ENCODE measurements at regions not wholly inside any gene's neighbourhood (a gene's known extent, or its start where the extent isn't known, plus 50 kb on each side); places are given as distances from the start of the nearest gene placed in this dataset.

GRCh38 chr5:38151878-38152277 lies 106.5 kb upstream of the EGFLAM start:
- Histone ChIP-seq H3K79me2 (ENCODE audit: insufficient read depth, low read length) (no peaks in the 10 kb centered on the region), H3K27ac (ENCODE audit: low read depth, low read length) (no peak overlapping the region), H3K36me3 (ENCODE audit: control insufficient read depth in 1 of 2, insufficient read depth in 2 of 2, low read length in 2 of 2) (no peaks in the 10 kb centered on the region), H3K9me2 (ENCODE audit: insufficient read depth) (no peaks in the 10 kb centered on the region), H2AFZ (ENCODE audit: low read depth, low read length, poor library complexity, severe bottlenecking) (no peak overlapping the region), H3K9ac (ENCODE audit: low read length) (no peak overlapping the region), H3K4me1 (ENCODE audit: control insufficient read depth in 1 of 2, insufficient read depth in 2 of 2, low read length in 2 of 2) (0 out of 4 replicates have a peak, but pooled peaks cover 0 to 3% of the 10 kb centered on the region in 2 experiments), H3K4me3 (replicated peaks in 1 of 2; ENCODE audit: low read depth in 1 of 2, low read length in 2 of 2) (no peak overlapping the region), H4K20me1 (ENCODE audit: insufficient read depth) (no peaks in the 10 kb centered on the region), H3K4me2 (ENCODE audit: low read length) (no peak overlapping the region), H3K27me3 (ENCODE audit: insufficient read depth, low read length) (peaks cover 60% of the 10 kb centered on the region), H3K9me3 (ENCODE audit: control insufficient read depth in 1 of 2, insufficient read depth in 1 of 2, low read depth in 1 of 2, low read length in 2 of 2) (no peaks in the 10 kb centered on the region)
- ChIA-PET POLR2A (no interaction called here), RAD21 (ENCODE audit: low non-redundant PET in 1 of 2, low total read pairs in 2 of 2, uncharacterized antibody in 2 of 2, unreplicated experiment in 2 of 2) (no interaction called here), CTCF (no interaction called here)
- TF ChIP-seq CTCF (IDR thresholded peaks at IDR 0.05 in 2 of 3, conservative IDR thresholded peaks at IDR 0.05 in 1 of 3; ENCODE audit: borderline replicate concordance in 1 of 3, insufficient read depth in 1 of 3, low read depth in 2 of 3, low read length in 2 of 3) (no peak), ATF3 (IDR thresholded peaks at IDR 0.05) (no peak), REST (IDR thresholded peaks at IDR 0.05; ENCODE audit: low read depth) (no peak), SIN3A (IDR thresholded peaks at IDR 0.05; ENCODE audit: low read depth) (no peak), SP1 (IDR thresholded peaks at IDR 0.05; ENCODE audit: low read depth) (no peak), YY1 (IDR thresholded peaks at IDR 0.05; ENCODE audit: extremely low read depth, insufficient replicate concordance, low read depth, low read length) (no peak), JUND (IDR thresholded peaks at IDR 0.05) (no peak), ZNF274 (IDR thresholded peaks at IDR 0.05; ENCODE audit: low read depth, low read length) (no peak), RAD21 (IDR thresholded peaks at IDR 0.05; ENCODE audit: low read depth) (no peak), ZFX (IDR thresholded peaks at IDR 0.05) (no peak), ELF1 (IDR thresholded peaks at IDR 0.05; ENCODE audit: borderline replicate concordance, low read depth) (no peak), POLR2A (IDR thresholded peaks at IDR 0.05; ENCODE audit: borderline replicate concordance, extremely low read depth, insufficient read depth, insufficient read length) (no peak), EGR1 (IDR thresholded peaks at IDR 0.05; ENCODE audit: low read depth) (no peak), EZH2phosphoT487 (IDR thresholded peaks at IDR 0.05; ENCODE audit: borderline replicate concordance) (no peak), FOSL1 (IDR thresholded peaks at IDR 0.05; ENCODE audit: low read depth) (no peak), POLR2AphosphoS5 (IDR thresholded peaks at IDR 0.05; ENCODE audit: low read depth, low read length) (no peak)
- intact Hi-C loops (cut with micrococcal nuclease) = no loop called here
- ATAC-seq (no peak), DNase-seq (ENCODE audit: low read depth, low spot score) (no peak)
- BruUV-seq (replicated peaks) = no TSS peak
